Panc1 (cell line): ENCODE measurements at regions not wholly inside any gene's neighbourhood (a gene's known extent, or its start where the extent isn't known, plus 50 kb on each side); places are given as distances from the start of the nearest gene placed in this dataset.

Source experiments
- ATAC-seq: fragments of 200-7000 bp; cut with Tn5 transposase; 2 replicates; pipeline ENCODE4 v1.9.1; 2020; ENCODE audit warnings: mild to moderate bottlenecking, moderate library complexity
- BruUV-seq: library from RNA; stranded (reverse); fragments of 400-500 nt; replicated peaks from 2 replicates; lab custom pipeline; 2021; lab: Mats Ljungman, UMichigan
- CTCF ChIA-PET: fragments of 300-600 bp; sonication (Branson Sonifier 250); formaldehyde crosslinking; loops from one replicate; lab custom pipeline; 2022; ENCODE audit warnings: antibody characterized with exemption; lab: Charles Lee
- POLR2A ChIA-PET: fragments of 300-600 bp; sonication (Branson Sonifier 250); formaldehyde crosslinking; loops from one replicate; lab custom pipeline; 2022; ENCODE audit warnings: antibody characterized with exemption; lab: Charles Lee
- DNase-seq: peaks from one replicate; pipeline ENCODE4 v3.0.0-alpha.2; 2010; ENCODE audit warnings: low read depth, low spot score
- H3K27ac ChIP-seq: 2 replicates; pipeline ENCODE4 v1.5.1; 2011; ENCODE audit warnings: mild to moderate bottlenecking, low read length, inconsistent platforms
- H3K27me3 ChIP-seq: fragments of 200-500 bp; sonication (Bioruptor generic); 2 replicates; pipeline ENCODE4 v1.6.0; 2014; ENCODE audit warnings: low read length, inconsistent platforms; ENCODE audit not compliant: control insufficient read depth, insufficient read depth
- H3K36me3 ChIP-seq: fragments of 200-500 bp; sonication (Bioruptor generic); 2 replicates; pipeline ENCODE4 v1.5.1; 2014; ENCODE audit warnings: inconsistent platforms, mild to moderate bottlenecking, low read length, moderate library complexity; ENCODE audit not compliant: control insufficient read depth, insufficient read depth
- H3K4me1 ChIP-seq: 2 replicates; pipeline ENCODE4 v1.5.1; 2011; ENCODE audit warnings: inconsistent platforms, mild to moderate bottlenecking, low read length, moderate library complexity; ENCODE audit not compliant: control insufficient read depth, insufficient read depth
- H3K4me3 ChIP-seq, 2 experiments: 2 replicates each; pipeline ENCODE4 v1.5.1; 2011 to 2012; ENCODE audit warnings: low read depth in 2 of 2, low read length in 2 of 2, mild to moderate bottlenecking in 2 of 2, inconsistent platforms in 1 of 2, moderate library complexity in 1 of 2
- H3K9me3 ChIP-seq: fragments of 200-500 bp; sonication (Bioruptor generic); 2 replicates; pipeline ENCODE4 v1.5.1; 2014; ENCODE audit warnings: low read depth, mild to moderate bottlenecking, inconsistent platforms, low read length, moderate library complexity; ENCODE audit not compliant: control insufficient read depth, insufficient read depth
- CTCF ChIP-seq: fragments of 450-650 bp; IDR thresholded peaks from 2 replicates; pipeline ENCODE4 v1.5.1; 2017; ENCODE audit warnings: mild to moderate bottlenecking
- POLR2AphosphoS5 ChIP-seq: IDR thresholded peaks from 2 replicates; pipeline ENCODE4 v1.6.1; 2012; ENCODE audit warnings: mild to moderate bottlenecking, low read depth, low read length, moderate library complexity
- REST ChIP-seq, 2 experiments: IDR thresholded peaks; 2 replicates each; pipeline ENCODE4 v1.6.1; 2011 to 2012; ENCODE audit warnings: low read depth in 2 of 2, control low read depth in 1 of 2, low read length in 1 of 2, mild to moderate bottlenecking in 1 of 2, moderate library complexity in 1 of 2; ENCODE audit not compliant: insufficient read depth in 1 of 2
- SIN3A ChIP-seq: IDR thresholded peaks from 2 replicates; pipeline ENCODE4 v1.6.1; 2012; ENCODE audit warnings: low read depth, mild to moderate bottlenecking, low read length, moderate library complexity, borderline replicate concordance; ENCODE audit not compliant: insufficient read depth
- TCF7L2 ChIP-seq: IDR thresholded peaks from 2 replicates; pipeline ENCODE4 v1.6.1; 2011; ENCODE audit warnings: mild to moderate bottlenecking, low read depth, low read length, inconsistent platforms
- in situ Hi-C: cut with HindIII; loops from 2 replicates; pipeline ENCODE4 v1.10.0; 2016; ENCODE audit warnings: low sequenced_read_pairs, low pct_unique_long_range_greater_than_20kb
- intact Hi-C: fragments of 100-400 bp; cut with micrococcal nuclease; formaldehyde crosslinking; loops from one replicate; pipeline ENCODE4 v1.10.0; 2022; ENCODE audit not compliant: unreplicated experiment

GRCh38 chr1:184166485-184166884 lies 115.0 kb downstream of the TSEN15 start:
- no peak overlapping the region for H3K27ac ChIP-seq
- ChIA-PET CTCF (no interaction called here), POLR2A (no interaction called here)
- ATAC-seq (no peak), DNase-seq (no peak)
- H3K36me3 ChIP-seq, result no peaks in the 10 kb centered on the region
- intact Hi-C loops, result no loop called here
- TF ChIP-seq TCF7L2, result no peak
- no peak for TF ChIP-seq CTCF
- TF ChIP-seq SIN3A, result no peak
- TF ChIP-seq POLR2AphosphoS5, result no peak
- no peak for TF ChIP-seq REST (IDR thresholded peaks at IDR 0.05; ENCODE audit: insufficient read depth in 1 of 2, low read depth in 2 of 2, low read length in 1 of 2)
- in situ Hi-C loops, result no loop called here
- no peaks in the 10 kb centered on the region for H3K27me3 ChIP-seq
- no TSS peak for BruUV-seq
- H3K9me3 ChIP-seq, result no peaks in the 10 kb centered on the region
- no peak overlapping the region for H3K4me3 ChIP-seq
- no peaks in the 10 kb centered on the region for H3K4me1 ChIP-seq

- Histone ChIP-seq H3K27me3 (no peaks in the 10 kb centered on the region), H3K36me3 (no peaks in the 10 kb centered on the region), H3K4me1 (no peaks in the 10 kb centered on the region), H3K9me3 (no peaks in the 10 kb centered on the region), H3K27ac (no peak overlapping the region), H3K4me3 (no peak overlapping the region)
- no peak for TF ChIP-seq SIN3A
- no peak for TF ChIP-seq POLR2AphosphoS5
- TF ChIP-seq TCF7L2, result no peak
- no peak for TF ChIP-seq REST (IDR thresholded peaks at IDR 0.05; ENCODE audit: insufficient read depth in 1 of 2, low read depth in 2 of 2, low read length in 1 of 2)
- no peak for TF ChIP-seq CTCF
- ATAC-seq, result no peak
- no peak for DNase-seq
- intact Hi-C loops (no loop called here), in situ Hi-C loops (no loop called here)
- ChIA-PET CTCF (interaction anchor here (0.6 kb wide), 1 partner anchor 13 kb away, joined by 3 read pairs; no protein-coding TSS in a partner anchor), POLR2A (no interaction called here)
- BruUV-seq, result no TSS peak
Observed at GRCh38 chr1:184167352-184167751, 115.8 kb downstream of the TSEN15 start.
